Upper lobe of left lung (tissue), 6 donors: ENCODE measurements at regions not wholly inside any gene's neighbourhood (a gene's known extent, or its start where the extent isn't known, plus 50 kb on each side); places are given as distances from the start of the nearest gene placed in this dataset.
A peak's percentile ranks its signal among the peaks of the same experiment; 100 is the strongest.

Experiments used
- ATAC-seq, 2 donors: fragments of 200-7000 bp; cut with Tn5 transposase; one replicate each; pipeline ENCODE4 v1.9.1; 2022; ENCODE audit warnings: mild to moderate bottlenecking in 2 of 2, moderate library complexity in 2 of 2; ENCODE audit not compliant: low FRiP score in 2 of 2
- DNase-seq, 2 donors: peaks; one replicate each; pipeline ENCODE4 v3.0.0-alpha.2; 2019 to 2020
- H3K27ac ChIP-seq, 4 donors: fragments of 200-600 bp; sonication (generic); one replicate each; pipeline ENCODE4 v1.5.1; 2016 to 2019
- H3K27me3 ChIP-seq, 4 donors: fragments of 200-600 bp; sonication (generic); one replicate each; pipeline ENCODE4 v1.5.1; 2017 to 2019
- H3K36me3 ChIP-seq, 4 donors: fragments of 200-600 bp; sonication (generic); one replicate each; pipeline ENCODE4 v1.5.1; 2016 to 2019
- H3K4me1 ChIP-seq, 4 donors: fragments of 200-600 bp; sonication (generic); one replicate each; pipeline ENCODE4 v1.5.1; 2018 to 2019
- H3K4me3 ChIP-seq, 4 donors: fragments of 200-600 bp; sonication (generic); one replicate each; pipeline ENCODE4 v1.5.1; 2017 to 2019; ENCODE audit warnings: mild to moderate bottlenecking in 2 of 4, moderate library complexity in 1 of 4
- H3K9me3 ChIP-seq, 4 donors: fragments of 200-600 bp; sonication (generic); one replicate each; pipeline ENCODE4 v1.5.1; 2018 to 2019
- EP300 ChIP-seq, 4 donors: sonication (generic); formaldehyde crosslinking; IDR thresholded peaks; one replicate each; pipeline ENCODE4 v1.5.1; 2017; ENCODE audit warnings: antibody characterized with exemption in 4 of 4, control low read depth in 2 of 4
- POLR2A ChIP-seq, 4 donors: fragments of 450-650 bp; IDR thresholded peaks; one replicate each; pipeline ENCODE4 v1.5.1; 2016 to 2017; ENCODE audit warnings: antibody characterized with exemption in 4 of 4, mild to moderate bottlenecking in 2 of 4
- POLR2AphosphoS5 ChIP-seq, 2 donors: sonication (generic); formaldehyde crosslinking; IDR thresholded peaks; one replicate each; pipeline ENCODE4 v1.5.1; 2017; ENCODE audit warnings: antibody characterized with exemption in 2 of 2
- WGBS, 2 donors: methylation state at CpG; one replicate each; pipeline ENCODE4 v1.1.5; 2017 to 2018; 5-methylcytosine and 5-hydroxymethylcytosine counted together
- TF ChIP-seq, protein P1 (sequence below), 6 experiments: fragments of 450-650 bp in 4 of 6; fragments of 200-600 bp in 2 of 6; sonication (generic) in 2 of 6; IDR thresholded peaks; one replicate each; pipeline ENCODE4 v1.5.1; 2016 to 2019; ENCODE audit warnings: antibody characterized with exemption in 6 of 6
- donor health status: DM: no; HTN: no; CAD: no; lungs with moderate emphysema.
- donor health status: DM: no; HTN: yes; CAD: no; lungs with severe emphysema.

GRCh38 chr16:9594047-9594446, 502.6 kb downstream of the HAPSTR1 start:
- no peak overlapping the region for H3K4me3 ChIP-seq
- no peaks in the 10 kb centered on the region for H3K27me3 ChIP-seq
- TF ChIP-seq POLR2A (IDR thresholded peaks at IDR 0.05) (no peak), POLR2AphosphoS5 (IDR thresholded peaks at IDR 0.05) (no peak), EP300 (IDR thresholded peaks at IDR 0.05) (no peak)
- TF ChIP-seq, protein P1, sequence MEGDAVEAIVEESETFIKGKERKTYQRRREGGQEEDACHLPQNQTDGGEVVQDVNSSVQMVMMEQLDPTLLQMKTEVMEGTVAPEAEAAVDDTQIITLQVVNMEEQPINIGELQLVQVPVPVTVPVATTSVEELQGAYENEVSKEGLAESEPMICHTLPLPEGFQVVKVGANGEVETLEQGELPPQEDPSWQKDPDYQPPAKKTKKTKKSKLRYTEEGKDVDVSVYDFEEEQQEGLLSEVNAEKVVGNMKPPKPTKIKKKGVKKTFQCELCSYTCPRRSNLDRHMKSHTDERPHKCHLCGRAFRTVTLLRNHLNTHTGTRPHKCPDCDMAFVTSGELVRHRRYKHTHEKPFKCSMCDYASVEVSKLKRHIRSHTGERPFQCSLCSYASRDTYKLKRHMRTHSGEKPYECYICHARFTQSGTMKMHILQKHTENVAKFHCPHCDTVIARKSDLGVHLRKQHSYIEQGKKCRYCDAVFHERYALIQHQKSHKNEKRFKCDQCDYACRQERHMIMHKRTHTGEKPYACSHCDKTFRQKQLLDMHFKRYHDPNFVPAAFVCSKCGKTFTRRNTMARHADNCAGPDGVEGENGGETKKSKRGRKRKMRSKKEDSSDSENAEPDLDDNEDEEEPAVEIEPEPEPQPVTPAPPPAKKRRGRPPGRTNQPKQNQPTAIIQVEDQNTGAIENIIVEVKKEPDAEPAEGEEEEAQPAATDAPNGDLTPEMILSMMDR (IDR thresholded peaks at IDR 0.05) = no peak
- no peak for DNase-seq
- ATAC-seq = no peak
- H3K36me3 ChIP-seq = no peaks in the 10 kb centered on the region
- H3K4me1 ChIP-seq = no peaks in the 10 kb centered on the region
- H3K27ac ChIP-seq = no peak overlapping the region
- WGBS, 2 donors = 85 to 89% methylated on average over 2 of the region's 2 CpGs
- H3K9me3 ChIP-seq = no peaks in the 10 kb centered on the region

- ATAC-seq (no peak), DNase-seq (no peak)
- Histone ChIP-seq H3K27ac (no peak overlapping the region), H3K9me3 (no peaks in the 10 kb centered on the region), H3K36me3 (no peaks in the 10 kb centered on the region), H3K27me3 (no peaks in the 10 kb centered on the region), H3K4me3 (no peak overlapping the region), H3K4me1 (no peaks in the 10 kb centered on the region)
- no peak for TF ChIP-seq EP300 (IDR thresholded peaks at IDR 0.05)
- TF ChIP-seq, protein P1 (IDR thresholded peaks at IDR 0.05) = no peak
- TF ChIP-seq POLR2AphosphoS5 (IDR thresholded peaks at IDR 0.05) = no peak
- TF ChIP-seq POLR2A (IDR thresholded peaks at IDR 0.05) = no peak
- WGBS, 2 donors = 86 to 87% methylated on average over 2 of the region's 2 CpGs
These were observed 503.5 kb downstream of the HAPSTR1 start for GRCh38 chr16:9594946-9595345.

- no peak for TF ChIP-seq POLR2A (IDR thresholded peaks at IDR 0.05)
- TF ChIP-seq, protein P1 (IDR thresholded peaks at IDR 0.05) = no peak
- TF ChIP-seq POLR2AphosphoS5 (IDR thresholded peaks at IDR 0.05) = no peak
- TF ChIP-seq EP300 (IDR thresholded peaks at IDR 0.05) = no peak
- Histone ChIP-seq H3K27me3 (no peaks in the 10 kb centered on the region), H3K9me3 (no peaks in the 10 kb centered on the region), H3K27ac (no peak overlapping the region), H3K36me3 (no peaks in the 10 kb centered on the region), H3K4me3 (no peak overlapping the region), H3K4me1 (no peaks in the 10 kb centered on the region)
- DNase-seq (no peak), ATAC-seq (no peak)
- WGBS, 2 donors = 70 to 82% methylated on average over 3 of the region's 3 CpGs
These were observed 503.9 kb downstream of the HAPSTR1 start for GRCh38 chr16:9595393-9595792.

DNA sequence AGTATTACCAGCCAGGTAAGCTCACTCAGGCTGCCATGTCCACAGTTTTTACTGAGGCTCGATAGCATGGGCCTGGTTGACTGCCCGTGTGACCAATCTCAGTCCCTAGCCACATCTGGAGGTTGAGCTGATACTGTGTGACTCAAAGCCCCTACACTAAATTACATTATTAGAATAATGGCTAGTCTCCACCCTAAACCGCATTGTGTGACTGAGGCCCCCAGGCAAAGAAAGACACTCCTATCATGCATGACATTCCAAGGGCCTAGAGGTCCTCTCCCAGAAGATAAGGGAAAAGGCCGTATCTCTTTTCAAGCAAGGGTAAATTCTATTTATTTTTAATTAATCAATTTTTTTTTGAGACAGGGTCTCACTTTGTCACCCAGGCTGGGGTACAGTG, 505.3 kb downstream of the HAPSTR1 start:
- TF ChIP-seq, protein P1 (IDR thresholded peaks at IDR 0.05) = no peak
- no peak for TF ChIP-seq POLR2A (IDR thresholded peaks at IDR 0.05)
- no peak for TF ChIP-seq EP300 (IDR thresholded peaks at IDR 0.05)
- no peak for TF ChIP-seq POLR2AphosphoS5 (IDR thresholded peaks at IDR 0.05)
- no peak for DNase-seq
- WGBS, 2 donors = 92 to 97% methylated on average over 4 of the region's 4 CpGs

GRCh38 chr16:9597967-9598730, 506.7 kb downstream of the HAPSTR1 start:
- Histone ChIP-seq H3K36me3 (no peaks in the 10 kb centered on the region), H3K4me1 (no peaks in the 10 kb centered on the region), H3K9me3 (no peaks in the 10 kb centered on the region), H3K27ac (no peak overlapping the region), H3K27me3 (no peaks in the 10 kb centered on the region), H3K4me3 (no peak overlapping the region)
- no peak for DNase-seq
- WGBS, 2 donors = 67% methylated on average over 9 of the region's 9 CpGs
- no peak for TF ChIP-seq POLR2A (IDR thresholded peaks at IDR 0.05)
- TF ChIP-seq POLR2AphosphoS5 (IDR thresholded peaks at IDR 0.05) = no peak
- TF ChIP-seq EP300 (IDR thresholded peaks at IDR 0.05) = no peak
- TF ChIP-seq, protein P1 (IDR thresholded peaks at IDR 0.05) = no peak
- ATAC-seq = peak in 1 of 2 donors; percentile 16

More for the DNA sequence above, 505.3 kb downstream of the HAPSTR1 start:
- Histone ChIP-seq H3K27ac (no peak overlapping the region), H3K9me3 (no peaks in the 10 kb centered on the region), H3K4me3 (no peak overlapping the region), H3K4me1 (no peaks in the 10 kb centered on the region), H3K27me3 (no peaks in the 10 kb centered on the region), H3K36me3 (no peaks in the 10 kb centered on the region)
- no peak for ATAC-seq
